ENCODE measurements at regions not wholly inside any gene's neighbourhood (a gene's known extent, or its start where the extent isn't known, plus 50 kb on each side); places are given as distances from the start of the nearest gene placed in this dataset.
"Not testable (repeated sequence)": the region's sequence is repeated elsewhere in the genome, so short reads cannot be mapped to it uniquely, and the experiment has no call there.

- intact Hi-C loops (cut with micrococcal nuclease), result no loop called here
Measured at GRCh38 chr13:90261343-90261742, 1086.1 kb upstream of the MIR17HG start.

- intact Hi-C loops (cut with micrococcal nuclease), result no loop called here
Measured at GRCh38 chr13:90270226-90270625, 1077.3 kb upstream of the MIR17HG start.

GRCh38 chr13:90272356-90272755 lies 1075.1 kb upstream of the MIR17HG start:
- intact Hi-C loops (cut with micrococcal nuclease), result no loop called here

GRCh38 chr13:90276216-90276615 lies 1071.3 kb upstream of the MIR17HG start:
- intact Hi-C loops (cut with micrococcal nuclease), result no loop called here

GRCh38 chr13:90278231-90278630 lies 1069.3 kb upstream of the MIR17HG start:
- intact Hi-C loops (cut with micrococcal nuclease), result not testable (repeated sequence)

GRCh38 chr13:90281709-90282108 lies 1065.8 kb upstream of the MIR17HG start:
- intact Hi-C loops (cut with micrococcal nuclease), result no loop called here

- intact Hi-C loops (cut with micrococcal nuclease), result no loop called here
Measured at GRCh38 chr13:90287521-90287920, 1060.0 kb upstream of the MIR17HG start.

GRCh38 chr13:90293793-90294361 lies 1053.6 kb upstream of the MIR17HG start:
- intact Hi-C loops (cut with micrococcal nuclease), result no loop called here

GRCh38 chr13:90299238-90299637 lies 1048.2 kb upstream of the MIR17HG start:
- intact Hi-C loops (cut with micrococcal nuclease), result no loop called here

GRCh38 chr13:90300015-90300414 lies 1047.5 kb upstream of the MIR17HG start:
- intact Hi-C loops (cut with micrococcal nuclease), result no loop called here

GRCh38 chr13:90302107-90302506 lies 1045.4 kb upstream of the MIR17HG start:
- intact Hi-C loops (cut with micrococcal nuclease), result no loop called here

GRCh38 chr13:90305796-90306195 lies 1041.7 kb upstream of the MIR17HG start:
- intact Hi-C loops (cut with micrococcal nuclease), result no loop called here

- intact Hi-C loops (cut with micrococcal nuclease), result no loop called here
Measured at GRCh38 chr13:90307136-90307535, 1040.4 kb upstream of the MIR17HG start.

- intact Hi-C loops (cut with micrococcal nuclease), result no loop called here
Measured at GRCh38 chr13:90308249-90308648, 1039.2 kb upstream of the MIR17HG start.

GRCh38 chr13:90311929-90312328 lies 1035.6 kb upstream of the MIR17HG start:
- intact Hi-C loops (cut with micrococcal nuclease), result no loop called here

GRCh38 chr13:90315061-90315460 lies 1032.4 kb upstream of the MIR17HG start:
- intact Hi-C loops (cut with micrococcal nuclease), result no loop called here

- intact Hi-C loops (cut with micrococcal nuclease), result no loop called here
Measured at GRCh38 chr13:90320664-90321063, 1026.8 kb upstream of the MIR17HG start.

- intact Hi-C loops (cut with micrococcal nuclease), result no loop called here
Measured at GRCh38 chr13:90321281-90321931, 1026.1 kb upstream of the MIR17HG start.

- intact Hi-C loops (cut with micrococcal nuclease), result no loop called here
Measured at GRCh38 chr13:90329641-90330040, 1017.8 kb upstream of the MIR17HG start.

- intact Hi-C loops (cut with micrococcal nuclease), result no loop called here
Measured at GRCh38 chr13:90331974-90332373, 1015.5 kb upstream of the MIR17HG start.

GRCh38 chr13:90336507-90336906 lies 1011.0 kb upstream of the MIR17HG start:
- intact Hi-C loops (cut with micrococcal nuclease), result no loop called here

GRCh38 chr13:90341348-90341747 lies 1006.1 kb upstream of the MIR17HG start:
- intact Hi-C loops (cut with micrococcal nuclease), result not testable (repeated sequence)

- intact Hi-C loops (cut with micrococcal nuclease), result not testable (repeated sequence)
Measured at GRCh38 chr13:90348477-90349136, 998.9 kb upstream of the MIR17HG start.
